ENCODE measurements at regions not wholly inside any gene's neighbourhood (a gene's known extent, or its start where the extent isn't known, plus 50 kb on each side); places are given as distances from the start of the nearest gene placed in this dataset.

GRCh38 chr5:135238622-135239452 is 160.2 kb downstream of the MACROH2A1 start:
- H3K27me3 ChIP-seq (ENCODE audit: insufficient read depth, poor library complexity, severe bottlenecking) = no peaks in the 10 kb centered on the region
- DNase-seq (ENCODE audit: low spot score) (peak; percentile 39), ATAC-seq (ENCODE audit: low read depth) (no peak)
- no peaks in the 10 kb centered on the region for H3K36me3 ChIP-seq (ENCODE audit: low read depth)
- H3K4me3 ChIP-seq (ENCODE audit: severe bottlenecking) = no peak overlapping the region
- H3K27ac ChIP-seq (ENCODE audit: poor library complexity, severe bottlenecking) = no peak overlapping the region
- no peak for TF ChIP-seq CTCF (IDR thresholded peaks at IDR 0.05; ENCODE audit: poor library complexity, severe bottlenecking)
- H3K9me3 ChIP-seq (ENCODE audit: severe bottlenecking) = no peaks in the 10 kb centered on the region
- peaks cover 17% of the 10 kb centered on the region for H3K4me1 ChIP-seq (ENCODE audit: insufficient read depth, poor library complexity, severe bottlenecking)

- no peaks in the 10 kb centered on the region for H3K36me3 ChIP-seq (ENCODE audit: low read depth)
- ATAC-seq (ENCODE audit: low read depth) (no peak), DNase-seq (ENCODE audit: low spot score) (peak; percentile 24)
- H3K4me3 ChIP-seq (ENCODE audit: severe bottlenecking) = no peak overlapping the region
- H3K9me3 ChIP-seq (ENCODE audit: severe bottlenecking) = no peaks in the 10 kb centered on the region
- H3K27ac ChIP-seq (ENCODE audit: poor library complexity, severe bottlenecking) = no peak overlapping the region
- no peaks in the 10 kb centered on the region for H3K27me3 ChIP-seq (ENCODE audit: insufficient read depth, poor library complexity, severe bottlenecking)
- peaks cover 14% of the 10 kb centered on the region for H3K4me1 ChIP-seq (ENCODE audit: insufficient read depth, poor library complexity, severe bottlenecking)
- no peak for TF ChIP-seq CTCF (IDR thresholded peaks at IDR 0.05; ENCODE audit: poor library complexity, severe bottlenecking)
These were observed 161.3 kb downstream of the MACROH2A1 start for GRCh38 chr5:135237748-135238103.

- ATAC-seq (ENCODE audit: low read depth) = no peak
- H3K4me1 ChIP-seq (ENCODE audit: insufficient read depth, poor library complexity, severe bottlenecking) = peaks cover 8% of the 10 kb centered on the region
These were observed 161.9 kb downstream of the MACROH2A1 start for GRCh38 chr5:135236908-135237747.

GRCh38 chr5:135236228-135236907 is 162.7 kb downstream of the MACROH2A1 start:
- no peaks in the 10 kb centered on the region for H3K36me3 ChIP-seq (ENCODE audit: low read depth)
- H3K4me3 ChIP-seq (ENCODE audit: severe bottlenecking) = no peak overlapping the region
- ATAC-seq (ENCODE audit: low read depth) (no peak), DNase-seq (ENCODE audit: low spot score) (peak; percentile 29)
- H3K4me1 ChIP-seq (ENCODE audit: insufficient read depth, poor library complexity, severe bottlenecking) = peaks cover under 1% of the 10 kb centered on the region
- no peak for TF ChIP-seq CTCF (IDR thresholded peaks at IDR 0.05; ENCODE audit: poor library complexity, severe bottlenecking)
- H3K27ac ChIP-seq (ENCODE audit: poor library complexity, severe bottlenecking) = no peak overlapping the region
- no peaks in the 10 kb centered on the region for H3K9me3 ChIP-seq (ENCODE audit: severe bottlenecking)
- no peaks in the 10 kb centered on the region for H3K27me3 ChIP-seq (ENCODE audit: insufficient read depth, poor library complexity, severe bottlenecking)

More at GRCh38 chr5:135236908-135237747, 161.9 kb downstream of the MACROH2A1 start:
- no peak for TF ChIP-seq CTCF (IDR thresholded peaks at IDR 0.05; ENCODE audit: poor library complexity, severe bottlenecking)
- Histone ChIP-seq H3K9me3 (ENCODE audit: severe bottlenecking) (no peaks in the 10 kb centered on the region), H3K4me3 (ENCODE audit: severe bottlenecking) (no peak overlapping the region), H3K36me3 (ENCODE audit: low read depth) (no peaks in the 10 kb centered on the region), H3K27me3 (ENCODE audit: insufficient read depth, poor library complexity, severe bottlenecking) (no peaks in the 10 kb centered on the region), H3K27ac (ENCODE audit: poor library complexity, severe bottlenecking) (no peak overlapping the region)
- DNase-seq (ENCODE audit: low spot score) = peak; percentile 65

Data from RWPE2 (cell line).